Ishikawa (cell line): ENCODE measurements at regions not wholly inside any gene's neighbourhood (a gene's known extent, or its start where the extent isn't known, plus 50 kb on each side); places are given as distances from the start of the nearest gene placed in this dataset.

Experiments used
- CEBPB ChIP-seq: IDR thresholded peaks from 2 replicates; pipeline ENCODE4 v1.6.1; 2012
- CREB1 ChIP-seq: IDR thresholded peaks from 2 replicates; pipeline ENCODE4 v1.6.1; 2012; ENCODE audit warnings: low read depth
- EGR1 ChIP-seq: IDR thresholded peaks from 2 replicates; pipeline ENCODE4 v1.6.1; 2012
- EP300 ChIP-seq: IDR thresholded peaks from 2 replicates; pipeline ENCODE4 v1.6.1; 2012; ENCODE audit warnings: borderline replicate concordance
- FOXM1 ChIP-seq: IDR thresholded peaks from 2 replicates; pipeline ENCODE4 v1.6.1; 2012; ENCODE audit warnings: low read depth, borderline replicate concordance
- MAX ChIP-seq: IDR thresholded peaks from 2 replicates; pipeline ENCODE4 v1.6.1; 2012
- NFIC ChIP-seq: IDR thresholded peaks from 2 replicates; pipeline ENCODE4 v1.6.1; 2012
- RAD21 ChIP-seq: IDR thresholded peaks from 2 replicates; pipeline ENCODE4 v1.6.1; 2012; ENCODE audit warnings: low read depth
- REST ChIP-seq: IDR thresholded peaks from 2 replicates; pipeline ENCODE4 v1.6.1; 2012; ENCODE audit warnings: low read depth, mild to moderate bottlenecking
- TAF1 ChIP-seq: IDR thresholded peaks from 2 replicates; pipeline ENCODE4 v1.6.1; 2012; ENCODE audit warnings: low read depth, mild to moderate bottlenecking
- TCF12 ChIP-seq: IDR thresholded peaks from 2 replicates; pipeline ENCODE4 v1.6.1; 2012; ENCODE audit warnings: low read depth
- TEAD4 ChIP-seq: IDR thresholded peaks from 2 replicates; pipeline ENCODE4 v1.6.1; 2012
- USF1 ChIP-seq: IDR thresholded peaks from 2 replicates; pipeline ENCODE4 v1.6.1; 2012
- YY1 ChIP-seq: IDR thresholded peaks from 2 replicates; pipeline ENCODE4 v1.6.1; 2012; ENCODE audit warnings: low read depth
- ZBTB7A ChIP-seq: IDR thresholded peaks from 2 replicates; pipeline ENCODE4 v1.6.1; 2012; ENCODE audit warnings: low read depth

GRCh38 chr7:25520516-25520915 lies 292.2 kb upstream of the NPVF start:
- TF ChIP-seq MAX (no peak), ZBTB7A (no peak), TEAD4 (no peak), FOXM1 (no peak), EP300 (no peak), NFIC (no peak), CREB1 (no peak), TAF1 (no peak)

- TF ChIP-seq MAX (no peak), ZBTB7A (no peak), TEAD4 (no peak), RAD21 (no peak)
Observed at GRCh38 chr7:25521236-25521635, 292.9 kb upstream of the NPVF start.

GRCh38 chr7:25522727-25523126 lies 294.4 kb upstream of the NPVF start:
- TF ChIP-seq YY1 (no peak), CREB1 (no peak), TAF1 (no peak), REST (no peak), TEAD4 (no peak), FOXM1 (no peak), USF1 (no peak), EGR1 (no peak), EP300 (no peak), MAX (no peak), NFIC (no peak), ZBTB7A (no peak), RAD21 (no peak), TCF12 (no peak), CEBPB (no peak)

- TF ChIP-seq TAF1 (no peak), REST (no peak), ZBTB7A (no peak), TCF12 (no peak)
Observed at GRCh38 chr7:25527665-25528170, 299.4 kb upstream of the NPVF start.

GRCh38 chr7:25529320-25529719 lies 301.0 kb upstream of the NPVF start:
- TF ChIP-seq RAD21 = no peak
- TF ChIP-seq TAF1 = no peak
- no peak for TF ChIP-seq CEBPB
- TF ChIP-seq EGR1 = no peak
- TF ChIP-seq MAX = no peak
- TF ChIP-seq ZBTB7A = no peak
- no peak for TF ChIP-seq NFIC
- no peak for TF ChIP-seq TEAD4
- TF ChIP-seq REST = no peak
- TF ChIP-seq CREB1 = no peak
- no peak for TF ChIP-seq FOXM1
- no peak for TF ChIP-seq YY1
